C4-2B (cell line): ENCODE measurements at regions not wholly inside any gene's neighbourhood (a gene's known extent, or its start where the extent isn't known, plus 50 kb on each side); places are given as distances from the start of the nearest gene placed in this dataset.

Experiments used
- H3K27ac ChIP-seq: fragments of 450-650 bp; 2 replicates; pipeline ENCODE4 v1.5.1; 2017
- CTCF ChIP-seq: fragments of 450-650 bp; conservative IDR thresholded peaks from 2 replicates; pipeline ENCODE4 v1.5.1; 2017; ENCODE audit warnings: mild to moderate bottlenecking
- ZFX ChIP-seq: fragments of 450-650 bp; IDR thresholded peaks from 2 replicates; pipeline ENCODE4 v1.6.1; 2017

GRCh38 chr22:47997612-47998011, 1235.2 kb downstream of the TBC1D22A start:
- no peak for TF ChIP-seq CTCF
- TF ChIP-seq ZFX, result no peak
- H3K27ac ChIP-seq, result no peak overlapping the region

- TF ChIP-seq CTCF (no peak), ZFX (no peak)
- no peak overlapping the region for H3K27ac ChIP-seq
These were observed 1234.7 kb downstream of the TBC1D22A start for GRCh38 chr22:47997052-47997590.

- H3K27ac ChIP-seq, result no peak overlapping the region
- TF ChIP-seq CTCF (no peak), ZFX (no peak)
These were observed 1234.0 kb downstream of the TBC1D22A start for GRCh38 chr22:47996446-47996857.

- H3K27ac ChIP-seq, result no peak overlapping the region
These were observed 1233.3 kb downstream of the TBC1D22A start for GRCh38 chr22:47995718-47996117.

GRCh38 chr22:47995264-47995627, 1232.8 kb downstream of the TBC1D22A start:
- TF ChIP-seq CTCF (no peak), ZFX (no peak)
- no peak overlapping the region for H3K27ac ChIP-seq

More at GRCh38 chr22:47995718-47996117, 1233.3 kb downstream of the TBC1D22A start:
- TF ChIP-seq CTCF, result no peak
- no peak for TF ChIP-seq ZFX

- H3K27ac ChIP-seq, result no peak overlapping the region
- no peak for TF ChIP-seq ZFX
- no peak for TF ChIP-seq CTCF
These were observed 1232.3 kb downstream of the TBC1D22A start for GRCh38 chr22:47994601-47995263.

- no peak overlapping the region for H3K27ac ChIP-seq
- TF ChIP-seq ZFX (no peak), CTCF (no peak)
These were observed 1231.6 kb downstream of the TBC1D22A start for GRCh38 chr22:47994045-47994444.
